Right kidney (tissue), 1 donor: ENCODE measurements at regions not wholly inside any gene's neighbourhood (a gene's known extent, or its start where the extent isn't known, plus 50 kb on each side); places are given as distances from the start of the nearest gene placed in this dataset.
"Not testable (repeated sequence)": the region's sequence is repeated elsewhere in the genome, so short reads cannot be mapped to it uniquely, and the experiment has no call there.

Experiments used
- DNase-seq: peaks from one replicate; pipeline ENCODE4 v3.0.0-alpha.2; 2016

GRCh38 chr16:59964232-59964924 is 1230.3 kb upstream of the GOT2 start:
- DNase-seq, result no peak

- DNase-seq, result no peak
These were observed 1225.2 kb upstream of the GOT2 start for GRCh38 chr16:59959311-59959710.

- DNase-seq, result no peak
These were observed 1216.3 kb upstream of the GOT2 start for GRCh38 chr16:59950431-59950830.

GRCh38 chr16:59944041-59944440 is 1209.9 kb upstream of the GOT2 start:
- not testable (repeated sequence) for DNase-seq

- DNase-seq, result no peak
These were observed 1207.5 kb upstream of the GOT2 start for GRCh38 chr16:59941594-59941993.

GRCh38 chr16:59920054-59920453 is 1185.9 kb upstream of the GOT2 start:
- DNase-seq, result no peak

- DNase-seq, result no peak
These were observed 1179.5 kb upstream of the GOT2 start for GRCh38 chr16:59913666-59914065.

GRCh38 chr16:59909262-59909661 is 1175.1 kb upstream of the GOT2 start:
- no peak for DNase-seq

GRCh38 chr16:59907611-59908010 is 1173.5 kb upstream of the GOT2 start:
- DNase-seq, result no peak

- DNase-seq, result no peak
These were observed 1171.5 kb upstream of the GOT2 start for GRCh38 chr16:59905606-59906005.

- no peak for DNase-seq
These were observed 1171.0 kb upstream of the GOT2 start for GRCh38 chr16:59905131-59905530.

- DNase-seq, result no peak
These were observed 1165.8 kb upstream of the GOT2 start for GRCh38 chr16:59899940-59900339.

GRCh38 chr16:59892376-59892775 is 1158.3 kb upstream of the GOT2 start:
- DNase-seq, result no peak

- DNase-seq, result no peak
These were observed 1153.7 kb upstream of the GOT2 start for GRCh38 chr16:59887856-59888255.

- DNase-seq, result no peak
These were observed 1151.9 kb upstream of the GOT2 start for GRCh38 chr16:59886021-59886420.

- DNase-seq, result no peak
These were observed 1147.3 kb upstream of the GOT2 start for GRCh38 chr16:59881376-59881775.

- DNase-seq, result no peak
These were observed 1146.5 kb upstream of the GOT2 start for GRCh38 chr16:59880611-59881010.

GRCh38 chr16:59878999-59879398 is 1144.9 kb upstream of the GOT2 start:
- DNase-seq, result no peak

- DNase-seq, result no peak
These were observed 1144.4 kb upstream of the GOT2 start for GRCh38 chr16:59878479-59878878.

GRCh38 chr16:59864981-59865666 is 1131.0 kb upstream of the GOT2 start:
- DNase-seq, result no peak

GRCh38 chr16:59859676-59860402 is 1125.7 kb upstream of the GOT2 start:
- no peak for DNase-seq

GRCh38 chr16:59854846-59855439 is 1120.8 kb upstream of the GOT2 start:
- no peak for DNase-seq

GRCh38 chr16:59849716-59850115 is 1115.6 kb upstream of the GOT2 start:
- DNase-seq, result no peak
